ENCODE measurements at regions not wholly inside any gene's neighbourhood (a gene's known extent, or its start where the extent isn't known, plus 50 kb on each side); places are given as distances from the start of the nearest gene placed in this dataset.
"Not testable (repeated sequence)": the region's sequence is repeated elsewhere in the genome, so short reads cannot be mapped to it uniquely, and the experiment has no call there.

DNA sequence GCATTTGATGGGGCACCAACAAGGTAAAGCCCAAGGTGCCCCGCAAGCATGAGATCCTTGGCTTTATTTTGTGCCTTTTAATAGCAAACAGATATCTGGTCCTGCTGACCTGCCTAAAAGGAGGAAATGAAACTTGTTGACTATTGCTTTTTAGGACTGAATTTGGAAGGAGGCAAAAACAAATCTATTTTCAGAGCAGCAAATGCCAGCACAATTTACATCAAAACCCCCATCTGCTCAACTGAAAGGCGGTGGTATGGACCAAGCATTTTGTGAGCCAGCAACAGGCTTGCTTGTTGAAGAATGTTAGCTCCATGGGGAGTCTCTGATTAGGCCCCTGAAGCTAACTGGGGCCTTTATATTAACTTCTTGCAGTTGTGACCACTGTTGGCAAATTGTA, 192.6 kb upstream of the E2F8 start:
- DNase-seq: no peak
- in situ Hi-C loops (cut with HindIII; ENCODE audit: low pct_ligation_motif_present, low pct_unique_long_range_greater_than_20kb, low sequenced_read_pairs): no loop called here

DNA sequence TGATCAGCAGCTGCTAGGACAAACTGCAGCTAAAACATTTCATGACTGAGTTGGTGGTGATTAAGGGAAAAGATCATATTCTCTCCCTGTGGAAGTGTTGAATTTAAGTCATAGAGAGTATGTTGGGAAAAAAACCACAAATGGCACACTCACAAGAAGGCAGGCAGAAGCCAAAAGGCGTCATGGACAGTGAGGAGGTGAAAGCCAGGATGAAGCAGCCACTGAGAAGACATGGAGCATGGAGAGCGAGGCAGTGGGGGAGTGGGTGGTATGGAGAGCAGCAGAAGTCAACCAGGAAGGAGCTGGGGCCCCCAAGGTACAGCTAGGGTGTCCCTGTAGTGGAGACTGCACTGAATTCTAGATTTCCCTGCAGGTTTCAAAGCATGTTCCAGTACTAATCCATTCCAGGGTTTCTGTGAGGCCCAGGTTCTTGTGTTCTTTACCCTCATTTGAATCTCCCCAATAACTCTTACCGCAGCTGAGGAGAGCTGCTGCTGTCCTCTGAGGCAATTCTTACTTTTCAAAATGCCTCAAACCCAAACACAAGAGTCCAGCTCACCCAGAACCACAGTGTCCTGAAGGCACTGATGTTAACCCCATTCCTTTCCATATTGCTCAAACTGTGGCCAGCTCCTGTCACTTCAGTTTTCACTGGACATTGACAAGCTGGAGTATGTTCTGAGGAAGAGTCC, 191.8 kb upstream of the E2F8 start:
- DNase-seq: peak; percentile 7
- in situ Hi-C loops (cut with HindIII; ENCODE audit: low pct_ligation_motif_present, low pct_unique_long_range_greater_than_20kb, low sequenced_read_pairs): no loop called here

DNA sequence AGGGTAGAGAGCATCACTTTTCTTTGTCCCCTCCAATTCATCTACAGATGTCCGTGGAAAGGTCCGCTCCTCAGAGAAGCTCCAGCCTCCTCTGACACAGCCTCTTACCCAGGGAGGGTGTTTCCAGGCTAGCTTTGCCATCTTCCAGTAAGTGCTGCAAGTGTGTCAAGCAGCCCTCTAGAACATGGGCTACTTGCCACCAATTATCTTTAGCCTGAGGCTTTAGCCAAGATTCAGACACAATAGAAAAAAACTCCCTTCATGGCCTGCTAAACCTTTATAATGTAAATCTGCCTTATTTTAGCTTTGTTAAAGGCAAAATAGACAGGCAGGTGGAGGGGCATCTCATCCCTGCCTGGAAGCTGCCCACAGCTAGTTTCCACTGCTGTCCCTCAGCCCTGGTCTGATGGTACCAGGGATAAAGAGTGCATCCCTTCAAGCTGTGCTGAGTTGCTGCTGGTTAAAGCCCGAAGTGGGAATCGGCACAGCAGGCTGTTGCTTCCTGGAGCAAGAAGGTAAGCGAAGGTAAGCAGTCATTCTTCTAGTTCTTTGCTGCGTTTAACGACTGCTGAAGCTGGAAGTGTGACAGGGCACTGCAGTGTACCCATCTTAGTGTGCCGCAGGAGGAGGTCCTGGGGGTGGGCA, 190.1 kb upstream of the E2F8 start:
- no peak for DNase-seq
- in situ Hi-C loops (cut with HindIII; ENCODE audit: low pct_ligation_motif_present, low pct_unique_long_range_greater_than_20kb, low sequenced_read_pairs): no loop called here

DNA sequence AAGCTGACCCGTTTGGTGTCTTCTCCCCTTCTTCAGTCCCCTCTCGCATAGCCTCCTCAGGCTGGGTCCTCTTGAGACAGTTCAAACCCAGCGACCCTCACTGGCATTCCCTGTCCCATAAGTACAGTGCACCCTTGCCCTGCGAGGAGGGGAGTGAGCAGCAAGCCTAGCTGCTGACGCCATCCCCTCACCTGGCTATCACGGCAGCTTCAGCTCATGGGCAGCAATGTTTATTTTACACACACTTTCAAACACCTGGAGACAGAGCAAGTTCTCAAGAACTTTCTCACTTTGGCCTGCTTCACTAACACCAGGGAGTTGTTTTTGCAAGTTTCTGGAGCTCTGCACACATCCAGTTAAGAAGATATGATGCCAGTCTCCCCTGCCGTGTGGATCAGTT, 189.6 kb upstream of the E2F8 start:
- in situ Hi-C loops (cut with HindIII; ENCODE audit: low pct_ligation_motif_present, low pct_unique_long_range_greater_than_20kb, low sequenced_read_pairs): no loop called here
- DNase-seq: no peak

DNA sequence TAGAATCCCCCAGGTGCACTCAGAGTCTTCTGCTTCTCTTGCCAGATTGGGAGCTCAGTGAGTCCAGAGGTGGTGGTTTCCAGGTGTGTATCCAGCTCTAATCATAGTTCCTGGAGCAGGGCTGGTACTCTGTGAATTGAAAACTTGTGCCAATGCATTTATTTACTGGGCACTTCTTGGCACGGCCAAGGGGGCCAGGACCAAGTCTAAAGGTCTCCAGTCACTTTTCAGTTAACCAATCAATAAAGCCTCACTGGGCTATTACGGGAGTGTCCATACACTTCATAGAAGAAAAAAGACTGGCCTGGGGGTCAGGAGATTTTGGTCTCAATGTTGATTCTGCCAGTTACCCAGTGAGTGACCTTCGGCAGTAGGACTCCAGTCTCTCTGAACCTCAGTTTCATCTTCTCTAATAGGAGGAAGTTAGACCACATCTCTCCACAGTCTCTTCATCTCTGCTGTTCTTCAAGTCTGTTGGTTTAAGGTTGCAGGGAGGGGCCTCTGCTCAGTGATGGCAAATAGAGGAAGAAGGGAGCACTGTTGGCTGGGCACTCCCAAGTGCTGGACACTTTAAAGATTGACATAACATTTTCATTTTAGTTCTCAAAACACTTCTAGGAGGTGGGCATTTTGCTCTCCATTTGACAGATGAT, 188.5 kb upstream of the E2F8 start:
- DNase-seq: no peak
- in situ Hi-C loops (cut with HindIII; ENCODE audit: low pct_ligation_motif_present, low pct_unique_long_range_greater_than_20kb, low sequenced_read_pairs): no loop called here

DNA sequence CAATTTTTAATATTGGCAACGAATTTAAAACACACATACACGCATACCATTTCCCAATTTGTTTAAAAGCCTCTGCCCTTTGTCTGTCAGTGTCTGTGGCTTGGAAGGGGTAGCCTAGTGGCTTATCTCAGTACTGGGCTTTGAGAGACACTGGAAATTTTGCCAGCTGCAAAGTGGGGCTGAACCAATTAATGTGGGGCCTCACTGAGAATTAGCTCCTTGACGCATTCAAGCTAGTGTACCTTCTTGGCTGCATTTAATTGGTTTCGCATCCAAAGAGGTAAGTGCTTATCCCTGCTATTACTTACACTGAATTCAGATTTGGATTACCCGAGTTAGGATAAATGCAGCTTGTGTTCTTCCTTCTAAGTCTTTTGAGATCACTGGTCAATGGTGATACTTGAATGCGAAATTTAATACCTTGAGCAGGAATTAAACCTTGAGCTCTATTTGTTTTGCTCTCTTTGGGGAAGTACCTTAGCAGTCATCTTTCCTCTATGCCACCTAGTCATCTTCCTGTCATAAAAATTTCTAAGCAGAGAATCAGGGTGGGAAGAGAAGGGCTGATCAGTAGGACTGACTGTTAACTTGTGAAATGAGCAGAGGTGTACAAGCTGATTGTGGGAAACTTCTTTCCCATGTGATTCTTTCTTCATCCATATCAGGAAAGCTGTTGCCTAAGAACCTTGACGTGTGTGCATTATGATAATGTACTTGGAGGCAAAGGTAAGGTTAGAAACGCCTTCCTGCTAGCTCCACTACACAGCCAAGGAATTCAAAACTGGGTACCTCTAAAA, 187.7 kb upstream of the E2F8 start:
- in situ Hi-C loops (cut with HindIII; ENCODE audit: low pct_ligation_motif_present, low pct_unique_long_range_greater_than_20kb, low sequenced_read_pairs): no loop called here
- no peak for DNase-seq

DNA sequence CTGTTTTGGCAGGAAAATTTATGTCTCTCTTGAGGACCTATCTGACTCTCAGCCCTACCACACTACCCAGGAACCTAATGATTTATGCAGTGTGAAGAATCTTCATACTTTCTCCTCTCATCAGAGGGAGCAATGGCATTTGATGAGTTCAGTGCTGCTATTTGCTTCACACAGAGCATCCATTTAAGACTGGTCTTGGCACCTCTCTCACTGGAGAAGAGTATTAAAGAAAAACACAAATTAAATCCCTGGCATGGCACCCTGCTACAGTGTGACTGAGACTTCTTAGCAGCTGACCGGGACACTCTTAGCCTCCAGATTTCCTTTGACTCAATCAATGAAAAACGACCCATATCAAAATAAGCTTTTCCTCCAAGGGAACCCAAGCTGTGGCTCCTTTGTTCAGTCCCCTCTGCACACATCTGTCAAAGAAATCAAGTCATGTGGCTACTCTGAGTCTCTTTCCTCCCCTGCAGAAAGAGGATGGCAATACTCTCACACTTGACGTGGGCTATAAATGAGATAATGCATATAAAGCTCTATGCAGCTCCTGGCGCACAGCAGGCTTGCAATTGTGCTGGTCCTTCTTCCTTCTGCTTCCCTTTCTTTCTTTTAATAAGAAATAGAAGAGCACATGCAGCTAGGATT, 186.1 kb upstream of the E2F8 start:
- no peak for DNase-seq
- in situ Hi-C loops (cut with HindIII; ENCODE audit: low pct_ligation_motif_present, low pct_unique_long_range_greater_than_20kb, low sequenced_read_pairs): no loop called here

DNA sequence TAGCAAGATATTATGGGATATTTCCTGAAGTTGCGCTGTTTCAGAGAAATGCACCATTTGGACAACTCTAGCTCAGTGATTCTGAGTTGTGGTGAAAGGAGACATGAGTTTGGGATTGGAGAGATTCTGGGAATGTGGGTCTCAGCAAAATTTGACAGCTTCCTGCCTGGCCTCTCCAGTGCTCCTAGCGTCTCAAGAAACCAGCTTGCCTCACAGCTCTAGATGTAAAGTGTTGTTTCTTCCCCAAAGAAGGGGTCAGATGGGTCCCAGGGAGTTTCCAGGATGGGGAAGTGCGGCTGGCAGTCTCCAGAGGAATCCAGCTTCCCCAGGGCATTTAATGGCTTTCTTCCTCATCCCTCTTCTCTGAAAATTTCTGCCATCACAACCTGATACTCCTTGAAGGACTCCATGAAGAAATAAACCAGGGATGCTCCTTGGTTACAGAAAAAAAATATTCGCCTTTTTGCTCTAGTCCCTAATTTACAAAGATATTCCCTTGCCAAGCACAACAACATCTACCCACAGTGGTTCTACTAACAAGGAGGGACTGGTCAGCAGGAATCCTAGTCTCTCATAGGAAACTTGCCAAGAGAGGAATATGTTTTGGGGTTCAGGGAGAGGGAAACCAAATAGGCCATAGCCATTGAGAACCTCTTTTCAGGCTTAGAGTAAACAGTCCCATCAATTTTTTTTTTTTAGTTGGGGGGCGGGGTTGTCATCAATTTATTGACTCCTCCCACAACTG, 185.4 kb upstream of the E2F8 start:
- no peak for DNase-seq
- in situ Hi-C loops (cut with HindIII; ENCODE audit: low pct_ligation_motif_present, low pct_unique_long_range_greater_than_20kb, low sequenced_read_pairs): no loop called here

DNA sequence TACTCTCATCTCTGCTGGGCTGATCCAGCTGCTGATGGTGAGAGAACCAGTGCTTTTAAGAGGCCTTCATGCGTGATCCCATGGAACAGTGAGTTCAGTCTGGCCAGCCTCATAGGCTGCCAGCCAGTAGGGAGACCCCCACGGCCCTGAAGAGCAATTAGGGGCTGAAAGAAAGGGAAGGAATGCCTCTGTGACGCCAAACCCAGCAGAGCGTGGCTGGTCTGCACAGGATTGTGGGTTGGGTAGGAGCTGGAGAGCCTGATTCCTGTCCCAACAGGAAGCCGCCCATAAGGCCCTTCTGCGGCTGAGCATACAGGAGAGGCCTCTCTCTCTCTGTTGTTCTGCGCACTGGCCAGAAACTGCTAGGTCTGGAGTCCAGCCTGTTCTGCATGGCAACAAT, 181.5 kb upstream of the E2F8 start:
- no peak for DNase-seq
- in situ Hi-C loops (cut with HindIII; ENCODE audit: low pct_ligation_motif_present, low pct_unique_long_range_greater_than_20kb, low sequenced_read_pairs): no loop called here

DNA sequence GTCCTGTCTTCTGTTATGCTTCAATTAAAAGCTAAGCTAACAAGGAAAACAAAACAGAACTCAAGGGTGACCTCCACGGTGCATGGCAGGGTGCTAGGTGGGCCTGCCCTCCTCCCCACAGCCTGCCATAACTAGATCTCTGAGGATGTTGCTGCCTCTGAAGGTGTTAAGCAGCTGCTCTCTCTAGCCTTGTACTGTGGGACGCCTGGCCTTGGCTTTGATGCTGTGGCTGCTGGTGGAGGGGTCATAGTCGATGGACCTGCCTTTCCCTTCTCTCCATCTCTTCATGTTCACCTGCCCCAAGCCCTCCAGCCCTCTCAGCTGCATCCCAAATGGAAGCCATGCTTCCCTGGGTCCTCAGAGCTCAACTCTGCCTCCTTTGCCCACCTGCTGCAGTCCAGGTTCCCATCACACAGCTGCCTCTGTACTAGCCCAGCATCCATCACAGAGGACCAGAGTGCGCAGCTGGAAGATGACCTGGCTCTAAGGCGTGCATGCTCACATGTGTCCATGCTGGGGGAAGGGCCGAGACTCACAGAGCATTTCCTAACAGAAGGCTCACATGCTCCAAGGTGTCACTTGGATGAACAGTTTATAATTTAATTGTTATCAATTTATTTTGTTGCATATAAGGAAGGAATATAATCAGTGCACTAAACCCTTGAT, 180.3 kb upstream of the E2F8 start:
- DNase-seq: no peak
- in situ Hi-C loops (cut with HindIII; ENCODE audit: low pct_ligation_motif_present, low pct_unique_long_range_greater_than_20kb, low sequenced_read_pairs): no loop called here

DNA sequence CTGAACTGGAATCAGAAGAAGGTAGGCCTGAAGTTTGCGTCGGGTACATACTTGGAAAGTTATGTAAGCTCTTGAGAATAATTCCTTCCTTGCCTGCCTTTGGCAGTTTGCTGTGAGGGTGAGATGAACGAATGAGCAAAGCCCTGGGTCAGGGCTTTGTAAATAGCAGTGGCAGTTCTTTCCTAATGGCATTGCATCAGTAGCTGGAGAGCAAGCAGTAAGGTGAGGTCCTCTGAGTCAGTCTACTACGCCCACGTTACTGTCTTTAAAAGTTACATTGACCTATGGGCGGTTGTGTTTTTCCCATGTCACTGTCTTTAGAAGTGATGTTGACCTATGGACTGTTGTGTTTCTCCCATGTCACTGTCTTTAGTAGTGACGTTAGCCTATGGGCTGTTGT, 179.1 kb upstream of the E2F8 start:
- in situ Hi-C loops (cut with HindIII; ENCODE audit: low pct_ligation_motif_present, low pct_unique_long_range_greater_than_20kb, low sequenced_read_pairs): no loop called here
- DNase-seq: no peak

DNA sequence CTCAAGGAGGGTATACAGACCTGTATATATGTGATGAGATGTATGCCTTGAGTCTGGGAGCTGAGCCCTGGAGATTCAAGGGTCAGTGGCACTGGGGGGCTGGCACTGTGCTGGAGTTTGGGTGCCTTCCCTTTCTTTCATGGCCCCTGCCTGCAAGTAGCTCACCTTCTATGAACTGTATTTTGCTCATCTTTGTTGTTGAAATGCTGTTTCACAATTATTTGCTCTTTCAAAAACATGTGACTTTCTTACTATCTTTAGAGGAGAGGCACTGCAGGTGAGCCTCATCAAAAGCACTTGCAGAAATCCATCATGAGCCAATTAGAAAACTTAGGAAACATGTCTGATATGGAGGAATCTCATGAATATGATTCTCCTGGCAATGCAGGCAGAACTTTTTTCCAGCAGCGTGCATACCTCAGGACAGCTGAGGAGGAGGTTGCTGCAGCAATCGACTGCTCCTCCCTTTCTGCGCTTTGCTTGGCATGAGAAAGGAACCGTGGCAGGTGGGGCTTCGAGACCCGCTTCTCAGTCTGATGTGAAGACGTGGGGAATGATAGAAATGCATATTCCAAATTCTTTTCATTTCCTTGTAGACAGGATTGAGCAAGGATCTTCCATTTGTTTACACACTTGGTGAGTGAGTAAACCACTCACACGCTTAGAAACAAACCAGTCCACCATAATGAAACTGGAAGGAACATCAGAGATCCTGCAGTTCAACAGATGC, 178.4 kb upstream of the E2F8 start:
- in situ Hi-C loops (cut with HindIII; ENCODE audit: low pct_ligation_motif_present, low pct_unique_long_range_greater_than_20kb, low sequenced_read_pairs): no loop called here
- no peak for DNase-seq

DNA sequence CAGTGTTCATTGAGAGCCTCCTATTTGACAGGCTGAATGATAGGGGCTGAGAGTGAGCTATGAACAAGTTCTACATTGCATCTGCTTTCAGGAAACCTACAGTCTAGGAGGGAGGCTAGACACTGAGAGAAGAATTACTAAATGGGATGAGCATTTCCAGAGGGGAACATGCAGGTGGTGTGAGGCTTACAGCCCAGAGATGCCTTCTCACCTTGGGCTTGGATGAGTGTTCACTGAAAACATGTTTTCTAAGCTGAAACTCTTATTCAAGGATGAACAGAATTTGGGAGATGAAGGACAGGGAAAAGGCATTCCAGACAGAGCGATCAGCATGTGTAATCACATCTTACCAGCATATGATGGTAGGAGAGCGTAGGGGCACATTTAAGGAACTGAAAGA, 177.5 kb upstream of the E2F8 start:
- in situ Hi-C loops (cut with HindIII; ENCODE audit: low pct_ligation_motif_present, low pct_unique_long_range_greater_than_20kb, low sequenced_read_pairs): no loop called here
- no peak for DNase-seq

DNA sequence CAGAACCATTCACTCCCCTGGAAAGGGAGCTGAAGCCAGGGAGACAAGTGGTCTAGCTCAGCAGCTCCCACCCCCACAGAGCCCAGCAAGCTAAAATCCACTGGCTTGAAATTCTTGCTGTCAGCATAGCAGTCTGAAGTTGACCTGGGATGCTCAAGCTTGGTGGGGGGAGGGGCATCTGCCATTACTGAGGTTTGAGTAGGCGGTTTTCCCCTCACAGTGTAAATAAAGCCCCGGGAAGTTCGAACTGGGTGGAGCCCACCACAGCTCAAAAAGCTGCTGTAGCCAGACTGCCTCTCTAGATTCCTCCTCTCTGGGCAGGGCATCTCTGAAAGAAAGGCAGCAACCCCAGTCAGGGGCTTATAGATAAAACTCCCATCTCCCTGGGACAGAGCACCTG, 171.3 kb upstream of the E2F8 start:
- in situ Hi-C loops (cut with HindIII; ENCODE audit: low pct_ligation_motif_present, low pct_unique_long_range_greater_than_20kb, low sequenced_read_pairs); DNase-seq: not testable (repeated sequence)

DNA sequence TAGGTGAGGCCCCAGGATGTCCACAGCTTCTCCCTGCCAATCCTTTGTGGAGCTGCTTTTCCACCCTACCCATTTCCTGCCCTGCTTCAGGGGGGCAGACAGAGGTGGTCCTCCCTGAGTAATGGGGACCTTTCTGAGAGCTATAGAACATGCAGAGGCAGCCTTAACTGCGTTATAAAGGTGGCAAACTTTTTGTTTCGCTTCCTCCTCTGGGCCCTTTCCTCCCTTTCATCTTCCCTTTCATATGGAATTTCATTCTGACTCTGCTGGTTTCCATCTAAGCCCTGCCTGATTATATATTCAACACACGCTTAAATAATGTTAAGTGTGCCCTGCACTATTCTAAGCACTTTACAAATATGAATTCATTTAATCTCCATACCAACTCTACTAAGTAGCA, 169.3 kb upstream of the E2F8 start:
- in situ Hi-C loops (cut with HindIII; ENCODE audit: low pct_ligation_motif_present, low pct_unique_long_range_greater_than_20kb, low sequenced_read_pairs): no loop called here
- DNase-seq: no peak

DNA sequence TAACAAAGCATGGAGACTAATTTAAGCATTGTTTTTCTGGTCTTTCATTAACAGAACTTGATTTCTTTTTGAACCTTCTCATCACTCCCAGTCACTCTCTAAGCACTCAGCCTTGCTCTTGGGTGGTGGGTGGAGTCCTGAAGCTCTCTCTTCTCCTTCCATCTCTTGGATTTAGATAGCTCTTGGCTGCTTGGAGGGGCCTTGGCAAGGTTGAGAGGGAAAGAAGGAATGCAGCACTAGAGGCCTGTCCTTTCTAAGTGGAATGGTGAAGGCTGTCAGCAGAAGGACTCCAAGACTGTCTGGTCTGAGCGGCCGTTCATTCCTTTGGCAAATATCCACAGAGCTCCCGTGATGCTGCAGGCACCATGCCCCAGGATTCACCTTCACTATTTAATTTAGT, 168.6 kb upstream of the E2F8 start:
- in situ Hi-C loops (cut with HindIII; ENCODE audit: low pct_ligation_motif_present, low pct_unique_long_range_greater_than_20kb, low sequenced_read_pairs): no loop called here
- no peak for DNase-seq

DNA sequence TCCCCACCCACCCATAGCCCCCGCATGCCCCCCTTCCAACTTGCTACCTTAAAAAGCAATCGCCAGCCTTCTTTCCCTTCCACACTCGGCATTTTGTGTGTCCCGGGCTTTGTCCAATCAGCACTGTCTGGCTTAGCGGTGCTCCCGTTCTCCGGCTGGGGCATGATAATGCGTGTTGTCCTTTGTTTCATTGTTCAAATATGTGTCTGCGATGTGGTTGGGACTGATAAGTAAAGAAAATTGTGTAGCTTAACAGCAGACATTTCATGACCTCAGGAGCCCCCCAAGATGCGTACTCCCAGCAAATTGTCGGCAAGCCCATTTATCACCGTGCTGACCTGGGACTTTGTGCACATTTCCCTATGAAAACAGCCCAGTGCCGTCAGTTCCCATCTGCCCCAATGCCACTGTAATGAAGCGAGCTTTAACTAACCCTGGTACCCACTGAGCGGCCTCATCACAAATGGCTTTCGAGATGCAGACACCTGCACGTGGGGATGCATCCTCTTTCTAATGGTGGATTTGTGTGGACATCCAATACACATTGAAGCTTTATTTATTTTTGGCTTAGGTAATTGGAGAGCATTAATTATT, 167.0 kb upstream of the E2F8 start:
- in situ Hi-C loops (cut with HindIII; ENCODE audit: low pct_ligation_motif_present, low pct_unique_long_range_greater_than_20kb, low sequenced_read_pairs): no loop called here
- DNase-seq: no peak
